ENCODE measurements at regions not wholly inside any gene's neighbourhood (a gene's known extent, or its start where the extent isn't known, plus 50 kb on each side); places are given as distances from the start of the nearest gene placed in this dataset.

DNA sequence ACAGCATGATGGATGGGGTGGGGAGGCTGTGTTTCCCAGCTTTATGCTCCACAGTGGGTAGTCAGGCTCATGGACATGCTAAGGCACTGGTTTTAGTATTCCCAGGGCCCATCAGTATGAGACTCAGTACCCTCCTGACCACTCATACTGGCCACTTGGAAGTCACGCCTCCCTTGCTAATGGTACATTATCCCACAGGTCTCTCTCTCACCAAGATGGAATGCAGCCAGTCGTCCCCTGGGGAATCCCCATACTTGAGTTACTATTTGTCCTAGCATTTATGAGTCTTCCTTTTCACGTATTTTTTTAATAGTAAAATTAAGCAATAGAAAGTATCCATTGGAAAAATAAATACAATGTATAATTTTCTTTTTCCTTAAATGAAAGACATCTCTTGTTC is 80.6 kb upstream of the TBX20 start:
- H3K4me3 ChIP-seq, result no peak overlapping the region
- 4% methylated on average over 2 of the region's 3 CpGs for WGBS (ENCODE audit: insufficient coverage, low coverage, missing lambda C conversion rate)
- intact Hi-C loops (cut with micrococcal nuclease), result no loop called here
- no peak overlapping the region for H3K4me2 ChIP-seq (ENCODE audit: insufficient read depth, low read length)
- FAIRE-seq (no peak), DNase-seq (ENCODE audit: extremely low read depth in 1 of 4, low spot score in 3 of 4) (no peak), ATAC-seq (no peak)
- no peak overlapping the region for H3K9ac ChIP-seq (ENCODE audit: insufficient read depth in 1 of 2, low read depth in 2 of 2, low read length in 2 of 2)
- no peaks in the 10 kb centered on the region for H3K36me3 ChIP-seq (ENCODE audit: control insufficient read depth, insufficient read depth, low read length)
- no peaks in the 10 kb centered on the region for H3K9me3 ChIP-seq (replicated peaks; ENCODE audit: control insufficient read depth, insufficient read depth, low read depth, low read length)
- H4K20me1 ChIP-seq (replicated peaks; ENCODE audit: control insufficient read depth, insufficient read depth, low read length), result no peaks in the 10 kb centered on the region
- no peaks in the 10 kb centered on the region for H3K79me2 ChIP-seq (ENCODE audit: control insufficient read depth, insufficient read depth, low read length)
- CTCF ChIA-PET (ENCODE audit: low intra/inter-chr PET ratio), result no interaction called here
- BruUV-seq (replicated peaks), result no TSS peak
- H3K4me1 ChIP-seq (replicated peaks in 1 of 2; ENCODE audit: control insufficient read depth in 2 of 2, insufficient read depth in 2 of 2, low read length in 2 of 2), result no peaks in the 10 kb centered on the region; a peak in 1 of 5 replicates
- H3K9me1 ChIP-seq (ENCODE audit: control insufficient read depth, insufficient read depth, low read length), result peaks cover 2% of the 10 kb centered on the region
- TF ChIP-seq, protein P1, sequence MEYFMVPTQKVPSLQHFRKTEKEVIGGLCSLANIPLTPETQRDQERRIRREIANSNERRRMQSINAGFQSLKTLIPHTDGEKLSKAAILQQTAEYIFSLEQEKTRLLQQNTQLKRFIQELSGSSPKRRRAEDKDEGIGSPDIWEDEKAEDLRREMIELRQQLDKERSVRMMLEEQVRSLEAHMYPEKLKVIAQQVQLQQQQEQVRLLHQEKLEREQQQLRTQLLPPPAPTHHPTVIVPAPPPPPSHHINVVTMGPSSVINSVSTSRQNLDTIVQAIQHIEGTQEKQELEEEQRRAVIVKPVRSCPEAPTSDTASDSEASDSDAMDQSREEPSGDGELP (CRISPR knock-in tag; IDR thresholded peaks at IDR 0.05; ENCODE audit: borderline replicate concordance), result no peak
- no peak for TF ChIP-seq ZNF217 (CRISPR knock-in tag; IDR thresholded peaks at IDR 0.05)
- TF ChIP-seq, protein P2, sequence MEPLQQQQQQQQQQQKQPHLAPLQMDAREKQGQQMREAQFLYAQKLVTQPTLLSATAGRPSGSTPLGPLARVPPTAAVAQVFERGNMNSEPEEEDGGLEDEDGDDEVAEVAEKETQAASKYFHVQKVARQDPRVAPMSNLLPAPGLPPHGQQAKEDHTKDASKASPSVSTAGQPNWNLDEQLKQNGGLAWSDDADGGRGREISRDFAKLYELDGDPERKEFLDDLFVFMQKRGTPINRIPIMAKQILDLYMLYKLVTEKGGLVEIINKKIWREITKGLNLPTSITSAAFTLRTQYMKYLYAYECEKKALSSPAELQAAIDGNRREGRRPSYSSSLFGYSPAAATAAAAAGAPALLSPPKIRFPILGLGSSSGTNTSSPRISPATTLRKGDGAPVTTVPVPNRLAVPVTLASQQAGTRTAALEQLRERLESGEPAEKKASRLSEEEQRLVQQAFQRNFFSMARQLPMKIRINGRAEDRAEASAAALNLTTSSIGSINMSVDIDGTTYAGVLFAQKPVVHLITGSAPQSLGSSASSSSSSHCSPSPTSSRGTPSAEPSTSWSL (CRISPR knock-in tag; IDR thresholded peaks at IDR 0.05; ENCODE audit: borderline replicate concordance), result no peak
- in situ Hi-C loops (cut with MboI), result no loop called here
- H3K27me3 ChIP-seq (ENCODE audit: control insufficient read depth in 2 of 2, insufficient read depth in 2 of 2, low read length in 2 of 2), result no peaks in the 10 kb centered on the region
- H2AFZ ChIP-seq (ENCODE audit: low read depth, low read length), result no peak overlapping the region
- no peak overlapping the region for H3K27ac ChIP-seq (ENCODE audit: extremely low read depth, low read depth, low read length)
- POLR2A ChIA-PET, result no interaction called here

DNA sequence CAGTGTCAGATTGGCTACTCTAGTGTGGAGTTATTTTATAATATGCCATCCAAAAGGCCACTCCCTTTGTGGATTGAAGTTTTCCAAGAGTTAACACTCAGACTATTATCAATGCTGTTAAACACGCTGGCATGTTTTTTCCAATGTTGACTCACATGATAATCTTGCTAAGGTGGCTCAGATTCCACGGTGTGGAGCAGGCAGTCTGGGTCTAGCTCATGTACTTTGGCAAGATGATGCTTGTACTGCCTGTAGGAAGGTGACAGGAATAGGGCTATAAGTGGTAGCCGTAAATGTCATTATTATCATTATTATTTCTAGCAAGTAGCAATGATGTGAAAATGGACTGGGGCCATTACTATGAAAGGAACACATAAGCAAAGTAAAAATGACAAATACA is 79.4 kb upstream of the TBX20 start:
- Histone ChIP-seq H3K27ac (ENCODE audit: extremely low read depth, low read depth, low read length) (no peak overlapping the region), H3K9ac (ENCODE audit: insufficient read depth in 1 of 2, low read depth in 2 of 2, low read length in 2 of 2) (no peak overlapping the region), H3K27me3 (ENCODE audit: control insufficient read depth in 2 of 2, insufficient read depth in 2 of 2, low read length in 2 of 2) (no peaks in the 10 kb centered on the region), H3K36me3 (ENCODE audit: control insufficient read depth, insufficient read depth, low read length) (no peaks in the 10 kb centered on the region), H4K20me1 (replicated peaks; ENCODE audit: control insufficient read depth, insufficient read depth, low read length) (no peaks in the 10 kb centered on the region), H3K4me1 (replicated peaks in 1 of 2; ENCODE audit: control insufficient read depth in 2 of 2, insufficient read depth in 2 of 2, low read length in 2 of 2) (no peaks in the 10 kb centered on the region; a peak in 1 of 5 replicates), H3K9me1 (ENCODE audit: control insufficient read depth, insufficient read depth, low read length) (peaks cover 2% of the 10 kb centered on the region), H3K4me2 (ENCODE audit: insufficient read depth, low read length) (no peak overlapping the region), H3K4me3 (no peak overlapping the region), H2AFZ (ENCODE audit: low read depth, low read length) (no peak overlapping the region), H3K79me2 (ENCODE audit: control insufficient read depth, insufficient read depth, low read length) (no peaks in the 10 kb centered on the region), H3K9me3 (replicated peaks; ENCODE audit: control insufficient read depth, insufficient read depth, low read depth, low read length) (no peaks in the 10 kb centered on the region)
- no peak for FAIRE-seq
- 0% methylated on average over 3 of the region's 3 CpGs for WGBS (ENCODE audit: insufficient coverage, low coverage, missing lambda C conversion rate)
- no peak for DNase-seq (ENCODE audit: extremely low read depth in 1 of 4, low spot score in 3 of 4)
- intact Hi-C loops (cut with micrococcal nuclease) (no loop called here), in situ Hi-C loops (cut with MboI) (no loop called here)
- no peak for ATAC-seq
- POLR2A ChIA-PET, result no interaction called here
- CTCF ChIA-PET (ENCODE audit: low intra/inter-chr PET ratio), result no interaction called here
- BruUV-seq (replicated peaks), result no TSS peak
- TF ChIP-seq, protein P3, sequence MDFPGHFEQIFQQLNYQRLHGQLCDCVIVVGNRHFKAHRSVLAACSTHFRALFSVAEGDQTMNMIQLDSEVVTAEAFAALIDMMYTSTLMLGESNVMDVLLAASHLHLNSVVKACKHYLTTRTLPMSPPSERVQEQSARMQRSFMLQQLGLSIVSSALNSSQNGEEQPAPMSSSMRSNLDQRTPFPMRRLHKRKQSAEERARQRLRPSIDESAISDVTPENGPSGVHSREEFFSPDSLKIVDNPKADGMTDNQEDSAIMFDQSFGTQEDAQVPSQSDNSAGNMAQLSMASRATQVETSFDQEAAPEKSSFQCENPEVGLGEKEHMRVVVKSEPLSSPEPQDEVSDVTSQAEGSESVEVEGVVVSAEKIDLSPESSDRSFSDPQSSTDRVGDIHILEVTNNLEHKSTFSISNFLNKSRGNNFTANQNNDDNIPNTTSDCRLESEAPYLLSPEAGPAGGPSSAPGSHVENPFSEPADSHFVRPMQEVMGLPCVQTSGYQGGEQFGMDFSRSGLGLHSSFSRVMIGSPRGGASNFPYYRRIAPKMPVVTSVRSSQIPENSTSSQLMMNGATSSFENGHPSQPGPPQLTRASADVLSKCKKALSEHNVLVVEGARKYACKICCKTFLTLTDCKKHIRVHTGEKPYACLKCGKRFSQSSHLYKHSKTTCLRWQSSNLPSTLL (IDR thresholded peaks at IDR 0.05), result no peak
- TF ChIP-seq SUPT5H (IDR thresholded peaks at IDR 0.05), result no peak
- TF ChIP-seq, protein P4, sequence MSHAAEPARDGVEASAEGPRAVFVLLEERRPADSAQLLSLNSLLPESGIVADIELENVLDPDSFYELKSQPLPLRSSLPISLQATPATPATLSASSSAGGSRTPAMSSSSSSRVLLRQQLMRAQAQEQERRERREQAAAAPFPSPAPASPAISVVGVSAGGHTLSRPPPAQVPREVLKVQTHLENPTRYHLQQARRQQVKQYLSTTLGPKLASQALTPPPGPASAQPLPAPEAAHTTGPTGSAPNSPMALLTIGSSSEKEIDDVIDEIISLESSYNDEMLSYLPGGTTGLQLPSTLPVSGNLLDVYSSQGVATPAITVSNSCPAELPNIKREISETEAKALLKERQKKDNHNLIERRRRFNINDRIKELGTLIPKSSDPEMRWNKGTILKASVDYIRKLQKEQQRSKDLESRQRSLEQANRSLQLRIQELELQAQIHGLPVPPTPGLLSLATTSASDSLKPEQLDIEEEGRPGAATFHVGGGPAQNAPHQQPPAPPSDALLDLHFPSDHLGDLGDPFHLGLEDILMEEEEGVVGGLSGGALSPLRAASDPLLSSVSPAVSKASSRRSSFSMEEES (CRISPR knock-in tag; IDR thresholded peaks at IDR 0.05), result no peak
- no peak for TF ChIP-seq ZNF695 (CRISPR knock-in tag; IDR thresholded peaks at IDR 0.05)
- TF ChIP-seq ZNF324 (CRISPR knock-in tag; IDR thresholded peaks at IDR 0.05), result no peak
